ENCODE measurements at regions not wholly inside any gene's neighbourhood (a gene's known extent, or its start where the extent isn't known, plus 50 kb on each side); places are given as distances from the start of the nearest gene placed in this dataset.

- Mint-ChIP-seq H3K27me3 (no peaks in the 10 kb centered on the region), H3K4me3 (no peak overlapping the region), H3K36me3 (ENCODE audit: low read depth) (no peaks in the 10 kb centered on the region), H3K27ac (no peak overlapping the region), H3K9me3 (no peaks in the 10 kb centered on the region), H3K4me1 (peaks cover 53% of the 10 kb centered on the region)
- no peak for DNase-seq
- intact Hi-C loops (cut with micrococcal nuclease), result no loop called here
- ChIA-PET POLR2A (no interaction called here), CTCF (no interaction called here)
- no peak for ATAC-seq (ENCODE audit: low read depth)
- TF ChIP-seq CTCF (IDR thresholded peaks at IDR 0.05), result no peak
Measured at GRCh38 chr10:25697412-25697811, 236.6 kb upstream of the MYO3A start.

- Mint-ChIP-seq H3K27ac (no peak overlapping the region), H3K9me3 (no peaks in the 10 kb centered on the region), H3K4me1 (peaks cover 40% of the 10 kb centered on the region), H3K4me3 (no peak overlapping the region), H3K36me3 (ENCODE audit: low read depth) (no peaks in the 10 kb centered on the region), H3K27me3 (no peaks in the 10 kb centered on the region)
- CTCF ChIA-PET, result no interaction called here
- ATAC-seq (ENCODE audit: low read depth) (no peak), DNase-seq (no peak)
- no peak for TF ChIP-seq CTCF (IDR thresholded peaks at IDR 0.05)
- intact Hi-C loops (cut with micrococcal nuclease), result no loop called here
- POLR2A ChIA-PET, result no interaction called here
Measured at GRCh38 chr10:25698638-25699037, 235.4 kb upstream of the MYO3A start.

GRCh38 chr10:25699631-25700030 lies 234.4 kb upstream of the MYO3A start:
- ATAC-seq (ENCODE audit: low read depth) (no peak), DNase-seq (no peak)
- POLR2A ChIA-PET, result no interaction called here
- no peak overlapping the region for H3K4me3 Mint-ChIP-seq
- no peaks in the 10 kb centered on the region for H3K36me3 Mint-ChIP-seq (ENCODE audit: low read depth)
- no peaks in the 10 kb centered on the region for H3K9me3 Mint-ChIP-seq
- no peaks in the 10 kb centered on the region for H3K27me3 Mint-ChIP-seq
- no peak for TF ChIP-seq CTCF (IDR thresholded peaks at IDR 0.05)
- intact Hi-C loops (cut with micrococcal nuclease), result no loop called here
- no peak overlapping the region for H3K27ac Mint-ChIP-seq
- peaks cover 30% of the 10 kb centered on the region for H3K4me1 Mint-ChIP-seq
- CTCF ChIA-PET, result no interaction called here

GRCh38 chr10:25701652-25702051 lies 232.4 kb upstream of the MYO3A start:
- TF ChIP-seq CTCF (IDR thresholded peaks at IDR 0.05), result no peak
- ChIA-PET CTCF (interaction anchor here (2.0 kb wide), 1 partner anchor 10 kb away, joined by 7 read pairs; no protein-coding TSS in a partner anchor), POLR2A (no interaction called here)
- Mint-ChIP-seq H3K27ac (no peak overlapping the region), H3K4me3 (no peak overlapping the region), H3K9me3 (no peaks in the 10 kb centered on the region), H3K27me3 (no peaks in the 10 kb centered on the region), H3K36me3 (ENCODE audit: low read depth) (no peaks in the 10 kb centered on the region), H3K4me1 (peaks cover 13% of the 10 kb centered on the region)
- intact Hi-C loops (cut with micrococcal nuclease), result no loop called here
- ATAC-seq (ENCODE audit: low read depth) (no peak), DNase-seq (no peak)

GRCh38 chr10:25704622-25705021 lies 229.4 kb upstream of the MYO3A start:
- CTCF ChIA-PET, result no interaction called here
- DNase-seq (no peak), ATAC-seq (ENCODE audit: low read depth) (no peak)
- H3K27ac Mint-ChIP-seq, result no peak overlapping the region
- H3K4me3 Mint-ChIP-seq, result no peak overlapping the region
- peaks cover 3% of the 10 kb centered on the region for H3K4me1 Mint-ChIP-seq
- H3K9me3 Mint-ChIP-seq, result no peaks in the 10 kb centered on the region
- POLR2A ChIA-PET, result no interaction called here
- no peak for TF ChIP-seq CTCF (IDR thresholded peaks at IDR 0.05)
- H3K36me3 Mint-ChIP-seq (ENCODE audit: low read depth), result no peaks in the 10 kb centered on the region
- no peaks in the 10 kb centered on the region for H3K27me3 Mint-ChIP-seq
- intact Hi-C loops (cut with micrococcal nuclease), result no loop called here

Data from activated B cell treated with CpG ODN at 0.5 μM for 24 hours (primary cell).